ENCODE measurements at regions not wholly inside any gene's neighbourhood (a gene's known extent, or its start where the extent isn't known, plus 50 kb on each side); places are given as distances from the start of the nearest gene placed in this dataset.

- TF ChIP-seq CTCF (conservative IDR thresholded peaks at IDR 0.05; ENCODE audit: low read depth, low read length) (no peak), EZH2 (IDR thresholded peaks at IDR 0.05; ENCODE audit: borderline replicate concordance, low read depth, low read length, poor library complexity, severe bottlenecking) (no peak)
Observed at GRCh38 chr5:136750224-136750862, 385.0 kb upstream of the TRPC7 start.

Data from A673 (cell line).